GM21367 (cell line): ENCODE measurements at regions not wholly inside any gene's neighbourhood (a gene's known extent, or its start where the extent isn't known, plus 50 kb on each side); places are given as distances from the start of the nearest gene placed in this dataset.

ENCODE experiments used
- ATAC-seq: cut with Tn5 transposase; IDR thresholded peaks from one replicate; pipeline ENCODE4 v1.9.1; 2021; ENCODE audit not compliant: unreplicated experiment

DNA sequence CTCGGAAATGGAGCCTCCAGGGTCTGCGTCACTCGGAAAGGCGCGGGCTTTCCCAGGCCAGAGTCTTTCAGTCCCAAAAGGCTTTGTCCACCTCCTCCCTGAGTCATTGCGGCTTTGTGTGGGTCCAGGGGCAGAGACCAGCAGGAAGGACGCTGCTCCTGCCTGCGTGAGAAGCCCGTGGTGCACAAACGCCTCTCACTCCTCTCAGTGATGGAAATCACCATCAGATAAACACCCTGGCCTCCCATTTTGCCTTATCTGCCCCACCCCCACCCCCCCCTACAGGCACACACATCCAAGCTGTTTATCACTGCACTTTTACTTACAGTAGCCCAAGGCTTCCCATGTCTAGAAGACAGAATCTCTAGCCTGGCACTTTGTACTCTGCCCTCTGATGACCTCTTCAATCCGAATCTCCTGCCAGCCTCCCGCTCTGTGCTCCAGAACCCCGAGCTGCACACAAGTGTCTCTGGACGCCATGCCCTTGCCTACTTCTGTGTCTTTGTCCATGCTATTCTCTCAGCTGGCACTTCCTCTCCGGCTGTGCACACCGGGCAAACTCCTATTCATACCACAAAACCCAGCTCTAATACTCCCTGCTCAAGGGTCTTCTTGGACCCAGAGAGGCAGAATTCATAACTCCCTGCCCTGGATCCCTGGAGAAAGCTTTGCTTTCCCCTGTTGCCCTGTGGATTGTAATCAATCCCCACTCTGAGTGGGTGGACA is 954.6 kb downstream of the TBC1D22A start:
- ATAC-seq = no peak

GRCh38 chr22:47715866-47716578 is 953.6 kb downstream of the TBC1D22A start:
- no peak for ATAC-seq

DNA sequence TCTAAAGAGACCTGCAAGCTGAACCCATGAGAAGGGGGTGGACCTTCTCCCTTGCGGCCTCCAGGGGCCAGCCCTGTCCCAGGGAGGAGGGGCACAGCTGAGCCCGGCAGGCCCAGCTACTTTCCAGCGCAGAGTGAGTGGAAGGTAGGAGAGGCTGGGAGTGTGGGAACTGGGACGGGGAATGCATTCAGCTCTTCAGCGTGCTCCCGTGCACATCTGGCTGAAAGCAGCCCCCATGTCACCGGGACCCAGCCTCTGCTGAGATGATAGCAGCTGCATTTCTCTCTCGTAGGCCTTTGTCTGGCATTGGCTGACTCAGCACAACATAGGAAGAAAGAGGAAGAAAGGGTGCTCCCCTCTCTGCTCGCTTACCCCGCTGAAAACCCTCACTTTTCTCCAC is 951.5 kb downstream of the TBC1D22A start:
- no peak for ATAC-seq

DNA sequence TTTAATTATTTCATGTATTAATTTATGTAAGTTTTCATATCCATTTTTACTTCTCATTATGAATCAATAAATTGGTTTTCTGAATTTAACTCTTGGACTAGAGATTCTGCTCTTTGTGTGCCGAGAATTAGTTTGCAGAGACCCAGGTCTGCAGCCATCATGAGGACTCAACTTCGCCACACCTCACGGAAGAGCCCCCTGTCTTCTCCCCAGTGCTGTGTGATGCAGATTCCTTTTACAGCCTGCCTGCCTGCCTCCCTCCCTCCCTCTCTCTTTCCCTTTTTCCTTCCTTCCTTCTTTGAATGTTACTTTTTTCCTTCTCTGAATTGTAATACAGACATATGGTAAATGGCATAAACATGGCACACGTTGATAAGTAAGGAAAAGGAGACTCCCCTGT is 947.7 kb downstream of the TBC1D22A start:
- no peak for ATAC-seq

DNA sequence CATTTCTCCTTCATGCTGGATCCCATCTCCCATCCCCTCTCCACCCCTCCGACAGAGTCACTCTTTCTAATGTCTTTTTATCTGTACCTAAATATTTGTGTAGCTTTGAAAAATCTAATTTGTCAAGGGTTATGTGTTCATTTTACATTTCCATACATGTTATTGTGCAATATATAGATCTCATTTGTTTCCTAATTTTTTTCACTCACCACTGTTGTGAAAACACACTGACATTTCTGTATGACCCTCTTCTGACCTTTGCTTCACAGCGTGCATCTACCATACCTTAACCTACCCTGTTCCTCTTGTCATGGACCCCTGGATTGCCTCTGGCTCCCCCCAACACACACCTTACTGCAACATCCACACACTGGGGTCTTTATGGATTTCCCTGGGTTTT is 942.9 kb downstream of the TBC1D22A start:
- no peak for ATAC-seq

- no peak for ATAC-seq
Measured at GRCh38 chr22:47698906-47699305, 936.5 kb downstream of the TBC1D22A start.

DNA sequence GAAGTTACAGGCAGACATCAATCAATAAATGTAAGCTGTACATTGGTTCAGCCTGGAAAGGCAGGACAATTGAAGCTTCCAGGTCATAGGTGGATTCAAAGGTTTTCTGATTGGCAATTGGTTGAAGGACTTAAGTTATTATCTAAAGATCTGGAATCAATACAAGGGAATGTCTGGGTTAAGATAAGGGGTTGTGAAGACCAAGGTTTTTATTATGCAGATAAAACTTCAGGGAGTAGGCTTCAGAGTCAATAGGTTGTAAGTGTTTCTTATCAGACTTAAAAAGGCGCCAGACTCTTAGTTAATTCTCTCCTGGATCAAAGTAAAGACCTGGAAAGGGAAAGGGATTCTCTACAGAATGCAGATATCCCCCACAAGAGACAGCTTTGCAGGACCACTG is 935.4 kb downstream of the TBC1D22A start:
- no peak for ATAC-seq

GRCh38 chr22:47696776-47697175 is 934.3 kb downstream of the TBC1D22A start:
- no peak for ATAC-seq

DNA sequence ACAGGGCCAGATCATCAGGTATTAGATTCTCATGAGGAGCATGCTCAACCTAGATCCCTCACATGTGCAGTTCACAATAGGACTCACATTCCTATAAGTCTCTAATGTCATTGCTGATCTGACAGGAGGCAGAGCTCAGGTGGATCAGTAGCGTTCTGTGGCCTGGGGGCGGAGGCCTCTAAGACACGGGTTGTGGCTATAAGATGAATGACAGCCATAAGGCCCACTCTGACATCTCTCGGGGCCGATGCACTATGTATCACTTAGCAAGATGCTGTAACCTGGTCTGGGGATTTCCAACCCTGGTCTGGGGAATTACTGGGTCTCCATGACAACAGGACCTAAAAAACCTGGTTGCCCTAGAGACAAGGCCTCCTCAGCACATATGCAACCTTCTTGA is 932.7 kb downstream of the TBC1D22A start:
- ATAC-seq = no peak

- ATAC-seq = no peak
Measured at GRCh38 chr22:47694536-47695130, 932.2 kb downstream of the TBC1D22A start.

DNA sequence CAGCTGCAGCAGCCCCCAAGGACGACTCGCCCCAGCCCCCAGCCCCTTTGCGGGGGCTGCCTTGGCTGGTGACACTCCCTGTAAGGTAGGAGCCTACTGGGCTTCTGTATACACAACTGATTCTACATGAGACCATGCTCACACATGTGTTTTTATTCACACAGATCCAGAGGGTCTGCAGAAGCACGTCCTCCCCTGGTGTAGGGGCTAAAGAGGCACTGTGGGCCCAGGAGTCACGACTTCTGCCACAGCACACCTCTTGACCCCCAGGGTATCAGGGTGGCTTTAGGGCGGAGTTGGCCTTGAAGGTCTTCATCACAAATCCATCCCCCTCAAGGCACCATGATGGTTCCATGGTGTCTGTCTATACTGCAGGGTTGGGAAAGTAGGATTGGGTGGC is 931.2 kb downstream of the TBC1D22A start:
- ATAC-seq = no peak

DNA sequence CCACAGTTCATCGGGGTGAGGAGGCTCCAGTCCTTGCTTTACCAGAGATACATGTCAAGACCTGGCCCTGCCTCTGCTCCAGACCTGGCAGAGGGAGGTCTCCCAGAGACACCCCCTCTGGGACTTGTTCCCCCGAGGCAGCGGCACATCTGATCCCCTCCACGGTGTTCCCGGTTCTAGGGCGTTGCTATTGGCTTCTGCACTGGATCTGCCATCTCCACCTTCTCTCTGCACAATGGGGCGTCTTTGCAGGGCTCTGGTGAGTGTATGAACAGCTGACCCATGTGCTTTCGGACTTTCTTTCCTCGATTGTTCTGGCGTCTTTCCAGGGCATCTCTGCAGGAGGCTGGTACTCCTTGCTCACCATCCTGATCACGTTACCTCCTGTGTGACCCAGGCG is 930.4 kb downstream of the TBC1D22A start:
- ATAC-seq = no peak

GRCh38 chr22:47691152-47691895 is 928.9 kb downstream of the TBC1D22A start:
- ATAC-seq = no peak

DNA sequence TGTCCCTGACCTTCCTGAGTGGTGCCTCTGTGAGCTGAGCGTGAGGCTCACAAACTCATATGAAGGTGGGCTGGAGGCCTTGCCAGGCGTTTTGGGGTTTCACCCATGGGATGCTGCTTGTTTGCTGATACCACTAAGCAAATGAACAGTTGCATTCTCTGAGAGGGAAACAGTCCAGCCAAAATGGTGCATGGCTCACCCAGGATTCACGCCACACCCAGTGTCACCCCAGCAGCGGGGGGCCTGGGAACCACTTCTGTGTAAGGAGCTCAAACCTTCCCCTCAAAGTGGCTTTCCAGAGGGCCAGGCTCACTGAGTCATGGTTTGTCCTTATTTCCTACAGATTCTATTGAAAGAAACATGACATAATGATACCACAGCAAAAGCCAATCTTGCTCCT is 928.1 kb downstream of the TBC1D22A start:
- no peak for ATAC-seq

GRCh38 chr22:47690166-47690565 is 927.7 kb downstream of the TBC1D22A start:
- no peak for ATAC-seq

GRCh38 chr22:47687776-47688175 is 925.3 kb downstream of the TBC1D22A start:
- ATAC-seq = no peak

GRCh38 chr22:47687346-47687655 is 924.9 kb downstream of the TBC1D22A start:
- no peak for ATAC-seq

DNA sequence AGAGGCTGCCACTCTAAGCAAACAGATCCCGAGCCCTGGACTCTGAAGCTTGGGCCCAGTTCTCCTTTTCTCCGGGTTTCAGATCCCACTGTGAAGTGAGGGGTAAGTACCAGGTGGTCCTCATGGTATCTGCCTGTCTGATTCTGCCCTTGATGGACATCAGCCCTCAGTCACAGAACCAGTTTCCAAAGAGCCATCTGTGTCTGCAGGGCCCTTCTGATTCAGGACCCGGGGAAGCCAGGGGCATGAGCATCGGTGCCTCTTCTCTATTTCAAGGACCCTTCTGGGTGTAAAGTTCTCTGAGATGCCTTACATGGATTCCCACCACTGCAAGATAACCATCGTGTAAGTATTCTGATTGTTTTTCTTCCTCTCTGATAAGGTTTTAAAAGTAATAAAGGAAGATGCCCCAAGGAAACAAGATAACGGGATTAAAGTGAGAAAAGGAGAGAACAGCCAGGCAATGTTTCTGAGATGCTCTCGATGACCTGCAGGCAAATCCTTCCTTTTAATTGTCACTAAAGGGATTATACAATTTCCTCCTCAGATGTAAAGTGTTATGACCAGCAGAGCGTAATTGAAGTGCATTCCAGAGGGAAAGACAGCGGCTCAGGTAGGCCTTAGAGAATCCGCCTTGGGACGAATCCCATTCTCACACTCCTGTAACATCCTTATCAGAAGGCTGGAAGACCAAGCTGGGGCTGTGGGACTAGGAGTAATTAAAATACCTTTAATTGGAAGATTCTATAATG is 924.3 kb downstream of the TBC1D22A start:
- ATAC-seq = no peak

GRCh38 chr22:47681411-47682165 is 919.1 kb downstream of the TBC1D22A start:
- ATAC-seq = no peak

- no peak for ATAC-seq
Measured at GRCh38 chr22:47678636-47679287, 916.3 kb downstream of the TBC1D22A start.
